Left ventricle myocardium inferior (tissue), 1 donor: ENCODE measurements at regions not wholly inside any gene's neighbourhood (a gene's known extent, or its start where the extent isn't known, plus 50 kb on each side); places are given as distances from the start of the nearest gene placed in this dataset.

ENCODE experiments used
- DNase-seq: peaks from one replicate; pipeline ENCODE4 v3.0.0-alpha.2; 2020
- H3K27ac ChIP-seq: fragments of 200-600 bp; replicated peaks from 2 replicates; pipeline ENCODE4 v1.8.0; 2021
- H3K27me3 ChIP-seq: fragments of 200-600 bp; 2 replicates; pipeline ENCODE4 v1.8.0; 2021; ENCODE audit warnings: low read depth
- H3K36me3 ChIP-seq: fragments of 200-600 bp; 2 replicates; pipeline ENCODE4 v1.8.0; 2021
- H3K4me1 ChIP-seq: fragments of 200-600 bp; 2 replicates; pipeline ENCODE4 v1.8.0; 2021
- H3K4me3 ChIP-seq: fragments of 200-600 bp; 2 replicates; pipeline ENCODE4 v1.8.0; 2021; ENCODE audit warnings: mild to moderate bottlenecking, moderate library complexity
- H3K9me3 ChIP-seq: fragments of 200-600 bp; replicated peaks from 2 replicates; pipeline ENCODE4 v1.8.0; 2021
- intact Hi-C: fragments of 100-400 bp; cut with micrococcal nuclease; formaldehyde crosslinking; loops from one replicate; pipeline ENCODE4 v1.11.0; 2022
- TF ChIP-seq, protein P1 (sequence below): fragments of 200-600 bp; IDR thresholded peaks from 2 replicates; pipeline ENCODE4 v1.8.0; 2021; ENCODE audit warnings: antibody characterized with exemption, mild to moderate bottlenecking, borderline replicate concordance
- donor health status: DM: no; HTN: yes; CAD: no; lungs with severe emphysema.

DNA sequence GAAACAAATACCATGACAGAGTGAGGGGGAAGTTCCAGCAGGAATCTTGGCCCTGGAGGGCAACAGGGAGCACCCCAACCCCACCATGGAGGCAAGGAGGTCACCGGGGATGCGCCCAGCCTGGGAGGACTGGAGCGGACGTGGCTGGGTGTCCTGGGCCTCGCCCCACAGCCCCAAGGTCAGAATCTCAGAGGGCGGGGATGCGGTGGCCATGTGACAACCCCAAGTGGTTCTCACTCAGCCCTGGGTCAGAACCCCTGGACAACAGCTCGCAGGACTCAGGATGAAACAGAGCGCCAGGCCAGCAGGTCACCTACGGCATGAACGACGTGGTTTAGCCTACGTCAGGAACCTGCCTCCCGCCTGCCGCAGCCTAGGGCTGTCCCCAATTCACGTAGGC is 64.0 kb upstream of the ZNF354A start:
- Histone ChIP-seq H3K9me3 (no peaks in the 10 kb centered on the region), H3K27me3 (peaks cover 33% of the 10 kb centered on the region), H3K27ac (no peak overlapping the region), H3K36me3 (no peaks in the 10 kb centered on the region), H3K4me3 (no peak overlapping the region), H3K4me1 (no peaks in the 10 kb centered on the region)
- intact Hi-C loops, result no loop called here
- DNase-seq, result no peak
- TF ChIP-seq, protein P1, sequence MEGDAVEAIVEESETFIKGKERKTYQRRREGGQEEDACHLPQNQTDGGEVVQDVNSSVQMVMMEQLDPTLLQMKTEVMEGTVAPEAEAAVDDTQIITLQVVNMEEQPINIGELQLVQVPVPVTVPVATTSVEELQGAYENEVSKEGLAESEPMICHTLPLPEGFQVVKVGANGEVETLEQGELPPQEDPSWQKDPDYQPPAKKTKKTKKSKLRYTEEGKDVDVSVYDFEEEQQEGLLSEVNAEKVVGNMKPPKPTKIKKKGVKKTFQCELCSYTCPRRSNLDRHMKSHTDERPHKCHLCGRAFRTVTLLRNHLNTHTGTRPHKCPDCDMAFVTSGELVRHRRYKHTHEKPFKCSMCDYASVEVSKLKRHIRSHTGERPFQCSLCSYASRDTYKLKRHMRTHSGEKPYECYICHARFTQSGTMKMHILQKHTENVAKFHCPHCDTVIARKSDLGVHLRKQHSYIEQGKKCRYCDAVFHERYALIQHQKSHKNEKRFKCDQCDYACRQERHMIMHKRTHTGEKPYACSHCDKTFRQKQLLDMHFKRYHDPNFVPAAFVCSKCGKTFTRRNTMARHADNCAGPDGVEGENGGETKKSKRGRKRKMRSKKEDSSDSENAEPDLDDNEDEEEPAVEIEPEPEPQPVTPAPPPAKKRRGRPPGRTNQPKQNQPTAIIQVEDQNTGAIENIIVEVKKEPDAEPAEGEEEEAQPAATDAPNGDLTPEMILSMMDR, result no peak

DNA sequence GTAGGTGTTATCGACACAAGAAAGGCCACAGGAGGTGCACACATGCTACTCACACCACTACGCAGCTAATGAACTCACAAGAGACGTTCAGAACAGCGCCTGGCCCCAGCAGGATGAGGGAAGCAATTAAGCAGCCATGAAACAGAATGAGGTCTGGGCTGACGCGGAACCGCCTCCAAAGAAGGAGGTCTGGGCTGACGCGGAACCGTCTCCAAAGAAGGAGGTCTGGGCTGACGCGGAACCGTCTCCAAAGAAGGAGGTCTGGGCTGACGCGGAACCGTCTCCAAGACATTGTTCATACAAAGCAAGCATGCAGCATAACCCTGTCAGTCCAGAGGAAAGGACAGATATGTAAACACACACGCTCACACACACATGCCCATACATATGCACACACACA is 63.2 kb upstream of the ZNF354A start:
- no peaks in the 10 kb centered on the region for H3K36me3 ChIP-seq
- intact Hi-C loops, result no loop called here
- no peaks in the 10 kb centered on the region for H3K9me3 ChIP-seq
- H3K4me3 ChIP-seq, result no peak overlapping the region
- no peaks in the 10 kb centered on the region for H3K4me1 ChIP-seq
- H3K27me3 ChIP-seq, result peaks cover 33% of the 10 kb centered on the region
- no peak overlapping the region for H3K27ac ChIP-seq
- TF ChIP-seq, protein P1, result no peak
- DNase-seq, result no peak

DNA sequence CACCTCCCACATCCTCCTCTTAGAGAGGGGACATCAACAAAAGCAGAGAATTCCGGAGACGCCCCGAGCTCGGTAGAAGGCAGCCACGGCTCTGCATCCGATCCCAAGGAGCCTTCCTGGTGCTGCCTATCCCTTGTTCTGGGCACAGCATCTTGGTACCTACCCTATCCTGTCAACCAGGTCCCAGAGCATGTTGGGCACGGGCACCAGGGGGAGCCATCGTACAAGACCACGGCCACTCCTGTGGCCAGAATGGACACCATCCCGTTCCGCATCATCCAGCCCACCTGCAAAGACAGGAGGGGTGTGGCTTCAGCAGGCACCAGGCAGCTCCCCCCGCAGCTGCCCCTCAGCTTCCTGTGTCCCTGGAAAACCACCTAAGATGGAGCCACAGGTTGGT is 62.7 kb upstream of the ZNF354A start:
- H3K9me3 ChIP-seq, result no peaks in the 10 kb centered on the region
- no peak overlapping the region for H3K4me3 ChIP-seq
- peaks cover 33% of the 10 kb centered on the region for H3K27me3 ChIP-seq
- TF ChIP-seq, protein P1, result peak; percentile 47
- H3K36me3 ChIP-seq, result no peaks in the 10 kb centered on the region
- no peak overlapping the region for H3K27ac ChIP-seq
- intact Hi-C loops, result no loop called here
- H3K4me1 ChIP-seq, result no peaks in the 10 kb centered on the region
- peak; percentile 20 for DNase-seq

DNA sequence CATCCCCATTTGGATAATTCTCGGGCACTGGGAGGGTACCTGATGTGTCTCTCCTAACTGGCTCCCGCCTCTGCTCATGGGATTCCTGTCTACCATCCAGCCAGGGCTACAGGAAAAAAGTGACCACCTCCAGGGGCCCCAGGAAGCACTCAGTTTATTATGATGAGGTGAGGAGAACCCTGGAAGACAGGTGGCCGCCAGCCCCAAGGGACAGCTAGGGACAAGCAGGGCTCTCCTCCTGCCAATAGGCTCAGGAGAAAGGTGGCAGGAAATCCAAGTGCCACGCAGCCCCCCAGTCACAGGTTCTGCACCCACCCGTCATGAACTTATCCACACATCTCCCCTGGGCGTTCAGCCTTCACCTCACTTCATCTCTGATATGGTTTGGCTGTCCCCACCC is 61.5 kb upstream of the ZNF354A start:
- Histone ChIP-seq H3K4me3 (no peak overlapping the region), H3K27ac (no peak overlapping the region), H3K4me1 (no peaks in the 10 kb centered on the region), H3K27me3 (peaks cover 29% of the 10 kb centered on the region), H3K9me3 (no peaks in the 10 kb centered on the region), H3K36me3 (no peaks in the 10 kb centered on the region)
- intact Hi-C loops, result no loop called here
- no peak for DNase-seq
- TF ChIP-seq, protein P1, result no peak

DNA sequence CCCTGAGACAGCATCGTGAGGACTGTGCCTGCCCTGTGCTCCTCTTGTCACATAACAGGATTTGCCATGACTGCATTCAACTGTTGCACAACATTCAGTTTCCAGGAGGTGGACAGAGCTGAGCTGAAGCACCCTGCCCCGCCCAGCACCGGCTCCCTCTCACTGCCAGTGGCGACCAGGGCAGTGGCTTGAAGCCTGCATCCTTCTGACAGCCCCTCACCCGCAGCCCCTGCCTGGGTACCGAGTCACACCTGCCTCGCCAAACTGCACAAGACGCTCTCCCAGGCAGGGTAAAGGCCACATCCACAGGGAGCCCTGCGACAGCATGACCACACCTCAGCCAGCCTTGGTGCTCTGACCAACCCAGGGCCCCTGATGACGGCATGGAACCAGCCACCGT is 59.9 kb upstream of the ZNF354A start:
- H3K36me3 ChIP-seq, result no peaks in the 10 kb centered on the region
- TF ChIP-seq, protein P1, result no peak
- H3K4me1 ChIP-seq, result no peaks in the 10 kb centered on the region
- intact Hi-C loops, result no loop called here
- H3K9me3 ChIP-seq, result no peaks in the 10 kb centered on the region
- H3K27ac ChIP-seq, result no peak overlapping the region
- H3K27me3 ChIP-seq, result peaks cover 18% of the 10 kb centered on the region
- H3K4me3 ChIP-seq, result no peak overlapping the region
- no peak for DNase-seq
